Mesothelial cell of epicardium (in vitro differentiated cells): ENCODE measurements at regions not wholly inside any gene's neighbourhood (a gene's known extent, or its start where the extent isn't known, plus 50 kb on each side); places are given as distances from the start of the nearest gene placed in this dataset.

Source experiments
- DNase-seq, 2 experiments: peaks; one replicate each; pipeline ENCODE4 v3.0.0; 2021; ENCODE audit warnings: low spot score in 2 of 2; ENCODE audit not compliant: unreplicated experiment in 2 of 2
- H3K27ac Mint-ChIP-seq: 2 replicates; pipeline ENCODE4 v1.8.0; 2021; ENCODE audit warnings: mixed read lengths
- H3K27me3 Mint-ChIP-seq: 2 replicates; pipeline ENCODE4 v1.8.0; 2021; ENCODE audit warnings: low read depth, mixed read lengths
- H3K36me3 Mint-ChIP-seq: 2 replicates; pipeline ENCODE4 v1.8.0; 2021; ENCODE audit warnings: mixed read lengths
- H3K4me1 Mint-ChIP-seq: 2 replicates; pipeline ENCODE4 v1.8.0; 2021; ENCODE audit warnings: mixed read lengths
- H3K4me3 Mint-ChIP-seq: 2 replicates; pipeline ENCODE4 v1.8.0; 2021; ENCODE audit warnings: mild to moderate bottlenecking, moderate library complexity, mixed read lengths
- H3K9me3 Mint-ChIP-seq: 2 replicates; pipeline ENCODE4 v1.8.0; 2021; ENCODE audit warnings: mixed read lengths
- CTCF ChIP-seq: fragments of 200-600 bp; sonication (generic); IDR thresholded peaks from one replicate; pipeline ENCODE4 v1.5.0; 2021; ENCODE audit warnings: antibody characterized with exemption; ENCODE audit not compliant: unreplicated experiment

GRCh38 chr4:25981749-25982148 is 67.7 kb downstream of the SMIM20 start:
- Mint-ChIP-seq H3K27ac (no peak overlapping the region), H3K9me3 (peaks cover 4% of the 10 kb centered on the region), H3K4me1 (peaks cover 17% of the 10 kb centered on the region), H3K4me3 (no peak overlapping the region), H3K36me3 (no peaks in the 10 kb centered on the region), H3K27me3 (no peaks in the 10 kb centered on the region)
- TF ChIP-seq CTCF, result no peak
- DNase-seq, result no peak

- DNase-seq, result no peak
- H3K36me3 Mint-ChIP-seq, result no peaks in the 10 kb centered on the region
- H3K4me1 Mint-ChIP-seq, result peaks cover 6% of the 10 kb centered on the region
These were observed 68.9 kb downstream of the SMIM20 start for GRCh38 chr4:25982962-25983361.

GRCh38 chr4:25984266-25984665 is 70.2 kb downstream of the SMIM20 start:
- no peak overlapping the region for H3K27ac Mint-ChIP-seq
- no peaks in the 10 kb centered on the region for H3K9me3 Mint-ChIP-seq
- H3K36me3 Mint-ChIP-seq, result no peaks in the 10 kb centered on the region
- TF ChIP-seq CTCF, result no peak
- H3K4me1 Mint-ChIP-seq, result no peaks in the 10 kb centered on the region
- DNase-seq, result no peak
- H3K4me3 Mint-ChIP-seq, result no peak overlapping the region
- no peaks in the 10 kb centered on the region for H3K27me3 Mint-ChIP-seq

More at GRCh38 chr4:25982962-25983361, 68.9 kb downstream of the SMIM20 start:
- Mint-ChIP-seq H3K27me3 (no peaks in the 10 kb centered on the region), H3K9me3 (no peaks in the 10 kb centered on the region), H3K4me3 (no peak overlapping the region), H3K27ac (no peak overlapping the region)
- no peak for TF ChIP-seq CTCF

GRCh38 chr4:25984796-25985195 is 70.8 kb downstream of the SMIM20 start:
- Mint-ChIP-seq H3K4me1 (no peaks in the 10 kb centered on the region), H3K27me3 (no peaks in the 10 kb centered on the region), H3K4me3 (no peak overlapping the region), H3K27ac (no peak overlapping the region), H3K9me3 (no peaks in the 10 kb centered on the region), H3K36me3 (no peaks in the 10 kb centered on the region)
- DNase-seq, result no peak
- no peak for TF ChIP-seq CTCF

- Mint-ChIP-seq H3K27ac (no peak overlapping the region), H3K27me3 (no peaks in the 10 kb centered on the region), H3K4me1 (no peaks in the 10 kb centered on the region), H3K4me3 (no peak overlapping the region), H3K9me3 (no peaks in the 10 kb centered on the region), H3K36me3 (no peaks in the 10 kb centered on the region)
- TF ChIP-seq CTCF, result no peak
- DNase-seq, result peak in 1 of 2 experiments; percentile 2
These were observed 72.8 kb downstream of the SMIM20 start for GRCh38 chr4:25986807-25987206.

GRCh38 chr4:25991340-25991739 is 77.3 kb downstream of the SMIM20 start:
- no peak overlapping the region for H3K27ac Mint-ChIP-seq
- DNase-seq, result no peak

More at GRCh38 chr4:25991340-25991739, 77.3 kb downstream of the SMIM20 start:
- Mint-ChIP-seq H3K36me3 (no peaks in the 10 kb centered on the region), H3K9me3 (no peaks in the 10 kb centered on the region), H3K4me1 (no peaks in the 10 kb centered on the region), H3K4me3 (no peak overlapping the region), H3K27me3 (no peaks in the 10 kb centered on the region)
- no peak for TF ChIP-seq CTCF
